GM12873 (cell line): ENCODE measurements at regions not wholly inside any gene's neighbourhood (a gene's known extent, or its start where the extent isn't known, plus 50 kb on each side); places are given as distances from the start of the nearest gene placed in this dataset.

Source experiments
- CTCF ChIP-seq: IDR thresholded peaks from 2 replicates; pipeline ENCODE4 v1.5.1; 2012; ENCODE audit warnings: low read depth, mild to moderate bottlenecking, moderate library complexity, low read length, control low read depth; ENCODE audit not compliant: insufficient read depth; ENCODE audit errors: missing control alignments

GRCh38 chr6:92111386-92111785, 1308.0 kb downstream of the EPHA7 start:
- TF ChIP-seq CTCF = no peak

GRCh38 chr6:92110403-92110802, 1309.0 kb downstream of the EPHA7 start:
- no peak for TF ChIP-seq CTCF

- TF ChIP-seq CTCF = no peak
Observed at GRCh38 chr6:92109956-92110355, 1309.4 kb downstream of the EPHA7 start.

- no peak for TF ChIP-seq CTCF
Observed at GRCh38 chr6:92109256-92109655, 1310.1 kb downstream of the EPHA7 start.

GRCh38 chr6:92086750-92087149, 1332.6 kb downstream of the EPHA7 start:
- TF ChIP-seq CTCF = no peak

GRCh38 chr6:92072387-92072786, 1347.0 kb downstream of the EPHA7 start:
- no peak for TF ChIP-seq CTCF

- no peak for TF ChIP-seq CTCF
Observed at GRCh38 chr6:92069781-92070180, 1349.6 kb downstream of the EPHA7 start.

GRCh38 chr6:92052513-92052912, 1366.8 kb downstream of the EPHA7 start:
- TF ChIP-seq CTCF = no peak
